22Rv1 (cell line): ENCODE measurements at regions not wholly inside any gene's neighbourhood (a gene's known extent, or its start where the extent isn't known, plus 50 kb on each side); places are given as distances from the start of the nearest gene placed in this dataset.

ENCODE experiments used
- CTCF ChIP-seq: fragments of 450-650 bp; IDR thresholded peaks from 2 replicates; pipeline ENCODE4 v1.5.1; 2017; ENCODE audit warnings: mild to moderate bottlenecking
- ZFX ChIP-seq: fragments of 450-650 bp; IDR thresholded peaks from 2 replicates; pipeline ENCODE4 v1.6.1; 2017; ENCODE audit warnings: antibody characterized with exemption, borderline replicate concordance

GRCh38 chr3:99419116-99419515 lies 219.3 kb upstream of the COL8A1 start:
- TF ChIP-seq ZFX: no peak
- TF ChIP-seq CTCF: no peak
